GM23338 (cell line): ENCODE measurements at regions not wholly inside any gene's neighbourhood (a gene's known extent, or its start where the extent isn't known, plus 50 kb on each side); places are given as distances from the start of the nearest gene placed in this dataset.
"Not testable (repeated sequence)": the region's sequence is repeated elsewhere in the genome, so short reads cannot be mapped to it uniquely, and the experiment has no call there.

Source experiments
- ATAC-seq: fragments of 200-7000 bp; cut with Tn5 transposase; 3 replicates; pipeline ENCODE4 v1.9.1; 2020
- DNase-seq: peaks from one replicate; pipeline ENCODE4 v3.0.0-alpha.2; 2015; ENCODE audit warnings: low spot score
- H2AFZ ChIP-seq: fragments of 200-600 bp; sonication (generic); 2 replicates; pipeline ENCODE4 v1.8.0; 2016; ENCODE audit warnings: antibody characterized with exemption, mild to moderate bottlenecking, moderate library complexity
- H3F3A ChIP-seq: fragments of 200-600 bp; sonication (generic); replicated peaks from 2 replicates; pipeline ENCODE4 v1.8.0; 2017; ENCODE audit warnings: antibody characterized with exemption, mixed run types, low read depth
- H3K27ac ChIP-seq: fragments of 200-600 bp; sonication (generic); 2 replicates; pipeline ENCODE4 v1.6.1; 2016; ENCODE audit warnings: low read depth
- H3K27me3 ChIP-seq: fragments of 200-600 bp; sonication (generic); 2 replicates; pipeline ENCODE4 v1.8.0; 2016; ENCODE audit warnings: mild to moderate bottlenecking, mixed run types, moderate library complexity; ENCODE audit not compliant: insufficient read depth
- H3K36me3 ChIP-seq: fragments of 200-600 bp; sonication (generic); 2 replicates; pipeline ENCODE4 v1.8.0; 2016; ENCODE audit warnings: mild to moderate bottlenecking; ENCODE audit not compliant: insufficient read depth
- H3K4me1 ChIP-seq: fragments of 200-600 bp; sonication (generic); 2 replicates; pipeline ENCODE4 v1.8.0; 2016; ENCODE audit warnings: mild to moderate bottlenecking, moderate library complexity; ENCODE audit not compliant: insufficient read depth
- H3K4me2 ChIP-seq: fragments of 200-600 bp; sonication (generic); 2 replicates; pipeline ENCODE4 v1.7.1; 2017; ENCODE audit warnings: mixed run types
- H3K4me3 ChIP-seq: fragments of 200-600 bp; sonication (generic); 2 replicates; pipeline ENCODE4 v1.6.1; 2016; ENCODE audit warnings: mixed run types
- H3K79me2 ChIP-seq: fragments of 200-600 bp; sonication (generic); replicated peaks from 2 replicates; pipeline ENCODE4 v1.8.0; 2017; ENCODE audit warnings: mild to moderate bottlenecking; ENCODE audit not compliant: insufficient read depth
- H3K9me2 ChIP-seq: fragments of 200-600 bp; sonication (generic); 2 replicates; pipeline ENCODE4 v1.8.0; 2017; ENCODE audit not compliant: insufficient read depth
- H4K20me1 ChIP-seq: fragments of 200-600 bp; sonication (generic); replicated peaks from 2 replicates; pipeline ENCODE4 v1.8.0; 2017; ENCODE audit warnings: mild to moderate bottlenecking; ENCODE audit not compliant: insufficient read depth
- H3K27ac Mint-ChIP-seq: 2 replicates; pipeline ENCODE4 v1.8.0; 2020; ENCODE audit warnings: inconsistent platforms, mild to moderate bottlenecking, moderate library complexity, mixed read lengths
- H3K27me3 Mint-ChIP-seq: 3 replicates; pipeline ENCODE4 v1.8.0; 2022; ENCODE audit warnings: low read depth, mild to moderate bottlenecking, moderate library complexity, mixed read lengths, inconsistent platforms; ENCODE audit not compliant: insufficient read depth, poor library complexity
- H3K36me3 Mint-ChIP-seq: 3 replicates; pipeline ENCODE4 v1.8.0; 2021; ENCODE audit warnings: low read depth, mild to moderate bottlenecking, inconsistent platforms, moderate library complexity, mixed read lengths
- H3K4me1 Mint-ChIP-seq: 3 replicates; pipeline ENCODE4 v1.8.0; 2020; ENCODE audit warnings: mild to moderate bottlenecking, inconsistent platforms, mixed read lengths
- H3K4me3 Mint-ChIP-seq: 3 replicates; pipeline ENCODE4 v1.8.0; 2021; ENCODE audit warnings: moderate library complexity, mild to moderate bottlenecking, inconsistent platforms, mixed read lengths
- H3K9me3 Mint-ChIP-seq: 3 replicates; pipeline ENCODE4 v1.8.0; 2020; ENCODE audit warnings: moderate library complexity, mild to moderate bottlenecking, inconsistent platforms, mixed read lengths
- EZH2 ChIP-seq: fragments of 200-600 bp; sonication (generic); IDR thresholded peaks from one replicate; pipeline ENCODE4 v1.8.0; 2017; ENCODE audit warnings: antibody characterized with exemption, mild to moderate bottlenecking, low read depth; ENCODE audit not compliant: unreplicated experiment
- EZH2phosphoT487 ChIP-seq: fragments of 200-600 bp; sonication (generic); IDR thresholded peaks from one replicate; pipeline ENCODE4 v1.8.1; 2018; ENCODE audit warnings: antibody characterized with exemption; ENCODE audit not compliant: unreplicated experiment
- NANOG ChIP-seq: IDR thresholded peaks from 2 replicates; pipeline ENCODE4 v1.6.1; 2016; ENCODE audit warnings: antibody characterized with exemption, borderline replicate concordance
- POLR2AphosphoS5 ChIP-seq: IDR thresholded peaks from 2 replicates; pipeline ENCODE4 v1.6.1; 2016; ENCODE audit warnings: antibody characterized with exemption, low read depth
- REST ChIP-seq: IDR thresholded peaks from one replicate; pipeline ENCODE4 v1.6.1; 2018; ENCODE audit warnings: antibody characterized with exemption; ENCODE audit not compliant: unreplicated experiment
- STAT1 ChIP-seq: IDR thresholded peaks from one replicate; pipeline ENCODE4 v1.6.1; 2016; ENCODE audit warnings: antibody characterized with exemption; ENCODE audit not compliant: unreplicated experiment
- ZNF331 ChIP-seq: fragments of 250-450 bp; sonication (Bioruptor Pico); IDR thresholded peaks from 2 replicates; pipeline ENCODE4 v1.5.0; 2020; ENCODE audit warnings: low read depth, mild to moderate bottlenecking, moderate library complexity
- TF ChIP-seq, protein P1 (sequence below), 2 experiments: fragments of 200-600 bp in 1 of 2; sonication (generic) in 1 of 2; conservative IDR thresholded peaks; 2 replicates each; pipeline versions ENCODE4 v1.5.1 to v1.6.1; 2016 to 2017; ENCODE audit warnings: antibody characterized with exemption in 2 of 2, low read depth in 2 of 2, mild to moderate bottlenecking in 2 of 2, moderate library complexity in 1 of 2

DNA sequence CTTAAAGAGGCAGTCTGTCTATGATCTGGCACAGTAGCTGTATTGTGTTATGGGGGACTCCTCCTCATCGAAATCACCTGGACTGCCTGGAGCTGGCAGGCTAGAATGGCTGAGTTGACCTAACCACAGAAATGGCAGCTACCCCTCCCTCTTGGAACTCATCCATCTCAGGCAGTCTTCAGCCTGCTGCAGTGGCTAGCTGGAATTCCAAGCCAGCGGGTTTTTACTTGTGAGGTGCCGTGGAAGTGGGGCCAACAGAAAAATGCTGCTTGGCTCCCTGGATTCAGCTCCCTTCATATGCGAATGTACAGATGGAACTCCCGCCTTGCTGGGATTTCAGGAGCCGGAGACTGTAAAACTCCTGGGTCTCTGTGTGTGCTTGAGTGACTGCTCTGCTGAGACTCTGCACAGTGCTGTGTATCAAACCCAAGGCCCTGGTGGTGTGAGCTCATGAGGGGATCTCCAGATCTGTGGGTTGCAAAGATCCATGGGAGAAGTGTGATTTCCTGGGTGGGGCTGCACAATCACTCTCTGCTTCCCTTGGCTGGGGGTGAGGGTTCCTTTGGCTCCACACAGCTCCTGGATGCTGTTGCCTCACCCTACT is 316.9 kb downstream of the CTH start (continued):
- TF ChIP-seq EZH2phosphoT487 (no peak), ZNF331 (CRISPR knock-in tag) (no peak), REST (no peak)
- TF ChIP-seq, protein P1, sequence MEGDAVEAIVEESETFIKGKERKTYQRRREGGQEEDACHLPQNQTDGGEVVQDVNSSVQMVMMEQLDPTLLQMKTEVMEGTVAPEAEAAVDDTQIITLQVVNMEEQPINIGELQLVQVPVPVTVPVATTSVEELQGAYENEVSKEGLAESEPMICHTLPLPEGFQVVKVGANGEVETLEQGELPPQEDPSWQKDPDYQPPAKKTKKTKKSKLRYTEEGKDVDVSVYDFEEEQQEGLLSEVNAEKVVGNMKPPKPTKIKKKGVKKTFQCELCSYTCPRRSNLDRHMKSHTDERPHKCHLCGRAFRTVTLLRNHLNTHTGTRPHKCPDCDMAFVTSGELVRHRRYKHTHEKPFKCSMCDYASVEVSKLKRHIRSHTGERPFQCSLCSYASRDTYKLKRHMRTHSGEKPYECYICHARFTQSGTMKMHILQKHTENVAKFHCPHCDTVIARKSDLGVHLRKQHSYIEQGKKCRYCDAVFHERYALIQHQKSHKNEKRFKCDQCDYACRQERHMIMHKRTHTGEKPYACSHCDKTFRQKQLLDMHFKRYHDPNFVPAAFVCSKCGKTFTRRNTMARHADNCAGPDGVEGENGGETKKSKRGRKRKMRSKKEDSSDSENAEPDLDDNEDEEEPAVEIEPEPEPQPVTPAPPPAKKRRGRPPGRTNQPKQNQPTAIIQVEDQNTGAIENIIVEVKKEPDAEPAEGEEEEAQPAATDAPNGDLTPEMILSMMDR (conservative IDR thresholded peaks at IDR 0.05; ENCODE audit: low read depth in 2 of 2), result no peak

DNA sequence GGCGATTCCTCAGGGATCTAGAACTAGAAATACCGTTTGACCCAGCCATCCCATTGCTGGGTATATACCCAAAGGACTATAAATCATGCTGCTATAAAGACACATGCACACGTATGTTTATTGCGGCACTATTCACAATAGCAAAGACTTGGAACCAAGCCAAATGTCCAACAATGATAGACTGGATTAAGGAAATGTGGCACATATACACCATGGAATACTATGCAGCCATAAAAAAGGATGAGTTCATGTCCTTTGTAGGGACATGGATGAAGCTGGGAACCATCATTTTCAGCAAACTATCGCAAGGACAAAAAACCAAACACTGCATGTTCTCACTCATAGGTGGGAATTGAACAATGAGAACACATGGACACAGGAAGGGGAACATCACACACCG is 311.1 kb downstream of the PTGER3 start:
- H3K4me2 ChIP-seq, H3K36me3 Mint-ChIP-seq, H2AFZ ChIP-seq, H3K27me3 ChIP-seq, H3K4me1 Mint-ChIP-seq, H3K9me2 ChIP-seq, H3K4me3 Mint-ChIP-seq, ATAC-seq, H3K36me3 ChIP-seq, H3K27ac ChIP-seq, DNase-seq, H3K4me1 ChIP-seq, H4K20me1 ChIP-seq, H3K27me3 Mint-ChIP-seq, H3K4me3 ChIP-seq, H3K9me3 Mint-ChIP-seq, H3K79me2 ChIP-seq, H3F3A ChIP-seq, H3K27ac Mint-ChIP-seq: not testable (repeated sequence)

- H3K4me3 Mint-ChIP-seq, result no peak overlapping the region
- ATAC-seq (peak; percentile 47; the same call in 2 of the 3 replicates), DNase-seq (peak; percentile 29)
- Histone ChIP-seq H3K27me3 (no peaks in the 10 kb centered on the region), H3F3A (no peaks in the 10 kb centered on the region), H2AFZ (no peak overlapping the region), H3K9me2 (no peaks in the 10 kb centered on the region), H3K27ac (no peak overlapping the region), H3K4me2 (no peak overlapping the region), H3K4me1 (no peaks in the 10 kb centered on the region), H3K79me2 (no peaks in the 10 kb centered on the region), H3K4me3 (no peak overlapping the region), H3K36me3 (no peaks in the 10 kb centered on the region), H4K20me1 (no peaks in the 10 kb centered on the region)
- no peak overlapping the region for H3K27ac Mint-ChIP-seq
- H3K36me3 Mint-ChIP-seq, result no peaks in the 10 kb centered on the region
- peaks cover 5% of the 10 kb centered on the region; the same call in 1 of the 3 replicates for H3K4me1 Mint-ChIP-seq
- H3K27me3 Mint-ChIP-seq, result peaks cover 5% of the 10 kb centered on the region
- H3K9me3 Mint-ChIP-seq, result peaks cover 11% of the 10 kb centered on the region; the same call in 2 of the 3 replicates
- TF ChIP-seq STAT1 (no peak), EZH2 (no peak), NANOG (no peak), POLR2AphosphoS5 (no peak)
- TF ChIP-seq, protein P1 (conservative IDR thresholded peaks at IDR 0.05; ENCODE audit: low read depth in 2 of 2), result 0 out of 4 replicates have a peak, but pooled peaks have one; percentile 9 to 15
Measured at GRCh38 chr1:70737125-70737524, 310.5 kb downstream of the PTGER3 start.
